ENCODE measurements at regions not wholly inside any gene's neighbourhood (a gene's known extent, or its start where the extent isn't known, plus 50 kb on each side); places are given as distances from the start of the nearest gene placed in this dataset.
"Not testable (repeated sequence)": the region's sequence is repeated elsewhere in the genome, so short reads cannot be mapped to it uniquely, and the experiment has no call there.

DNA sequence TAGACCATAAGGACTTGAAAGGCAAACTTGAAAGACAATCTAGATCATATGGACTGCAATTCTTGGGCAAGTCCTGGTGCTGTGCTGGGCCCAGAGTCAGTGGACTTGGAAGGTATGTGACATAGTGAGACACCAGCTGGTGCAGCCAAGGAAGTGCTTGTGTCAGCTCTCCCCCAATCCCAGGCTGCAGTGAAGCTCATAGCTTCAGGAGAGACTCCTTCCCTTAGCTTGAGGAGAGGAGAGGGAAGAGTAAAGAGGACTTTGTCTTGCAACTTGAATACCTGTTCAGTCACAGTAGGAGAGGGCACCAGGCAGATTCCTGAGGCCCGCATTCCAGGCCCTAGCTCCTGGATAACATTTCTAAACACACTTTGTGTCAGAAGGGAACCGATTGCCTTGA lies 127.4 kb upstream of the ZPLD1 start:
- DNase-seq (no peak), ATAC-seq (no peak)
- intact Hi-C loops (cut with micrococcal nuclease), result no loop called here

DNA sequence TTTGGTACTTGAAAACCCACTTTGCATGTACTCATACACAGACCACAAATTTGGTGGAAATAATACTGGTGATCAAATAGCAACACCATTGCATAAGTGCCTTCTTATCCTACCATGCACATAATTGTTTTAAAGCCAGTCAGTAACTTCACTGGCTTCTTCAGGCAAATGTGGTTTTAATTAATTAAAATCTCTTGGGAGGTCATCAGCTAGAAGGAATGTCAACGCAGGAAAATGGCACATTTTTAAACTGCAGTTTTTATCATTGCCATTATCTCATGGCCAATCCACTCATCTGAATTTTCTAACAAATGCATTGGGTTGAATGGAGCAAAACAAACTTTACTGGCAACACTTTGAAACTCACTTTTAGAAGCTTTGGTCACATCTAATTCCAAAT lies 105.7 kb upstream of the ZPLD1 start:
- ATAC-seq, result no peak
- DNase-seq, result no peak
- intact Hi-C loops (cut with micrococcal nuclease), result no loop called here

DNA sequence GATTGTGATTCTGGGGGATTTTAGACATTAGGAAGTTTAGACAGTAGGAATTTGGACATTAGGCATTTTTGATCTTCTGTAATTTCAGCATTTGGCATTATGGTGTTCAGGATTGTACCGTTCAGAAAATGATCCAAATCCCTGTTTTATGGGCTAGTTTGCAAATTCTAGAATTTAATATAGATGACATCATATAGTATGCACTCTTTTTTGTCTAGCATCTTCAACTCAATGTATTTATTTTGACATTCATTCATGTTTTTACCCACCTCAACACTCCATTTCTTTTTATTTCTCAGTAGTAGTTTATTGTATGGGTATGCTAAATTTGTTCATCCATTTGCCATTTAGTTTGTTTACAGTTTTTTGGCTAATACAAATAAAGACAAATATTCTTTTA lies 105.3 kb upstream of the ZPLD1 start:
- ATAC-seq, result no peak

DNA sequence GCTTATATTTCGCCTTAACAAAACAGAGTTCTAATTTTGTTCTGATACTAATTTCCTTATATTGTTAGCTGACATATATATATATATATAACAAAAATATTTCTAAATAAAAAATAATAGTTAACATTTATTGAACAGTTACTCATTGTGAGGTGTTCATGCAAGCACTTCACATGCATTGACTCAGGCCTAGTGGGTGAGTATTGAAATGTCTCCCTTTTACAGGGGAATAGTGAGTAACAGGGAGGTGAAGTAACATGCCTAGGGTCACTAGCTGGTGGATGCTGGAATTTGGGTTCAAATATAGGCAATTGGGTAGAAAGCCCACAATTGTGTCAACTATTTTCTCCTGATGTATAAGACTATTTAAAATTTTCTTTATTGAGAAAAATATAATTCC lies 102.6 kb upstream of the ZPLD1 start:
- DNase-seq, result no peak
- no peak for ATAC-seq
- intact Hi-C loops (cut with micrococcal nuclease), result no loop called here

More for the DNA sequence above, 105.3 kb upstream of the ZPLD1 start:
- no peak for DNase-seq
- intact Hi-C loops (cut with micrococcal nuclease), result no loop called here

DNA sequence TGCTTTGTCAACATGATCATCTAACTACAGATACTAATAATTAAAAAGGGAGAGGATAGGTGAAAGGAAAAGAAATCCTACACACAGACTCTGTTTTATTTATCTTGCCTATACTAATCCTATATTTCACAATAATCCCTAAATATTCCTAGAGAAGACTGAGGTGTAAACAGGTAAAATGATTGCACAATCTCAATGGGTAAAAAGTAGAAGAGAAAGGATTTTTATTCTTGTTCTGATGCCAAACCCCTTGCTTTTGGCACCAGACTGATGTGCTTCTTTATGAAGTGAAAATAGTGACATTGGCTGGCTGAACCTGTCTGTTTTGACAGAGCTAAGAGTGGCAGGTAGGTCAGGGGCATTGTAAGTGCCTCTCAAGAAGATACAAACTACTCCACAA lies 101.9 kb upstream of the ZPLD1 start:
- no peak for ATAC-seq
- intact Hi-C loops (cut with micrococcal nuclease), result no loop called here

DNA sequence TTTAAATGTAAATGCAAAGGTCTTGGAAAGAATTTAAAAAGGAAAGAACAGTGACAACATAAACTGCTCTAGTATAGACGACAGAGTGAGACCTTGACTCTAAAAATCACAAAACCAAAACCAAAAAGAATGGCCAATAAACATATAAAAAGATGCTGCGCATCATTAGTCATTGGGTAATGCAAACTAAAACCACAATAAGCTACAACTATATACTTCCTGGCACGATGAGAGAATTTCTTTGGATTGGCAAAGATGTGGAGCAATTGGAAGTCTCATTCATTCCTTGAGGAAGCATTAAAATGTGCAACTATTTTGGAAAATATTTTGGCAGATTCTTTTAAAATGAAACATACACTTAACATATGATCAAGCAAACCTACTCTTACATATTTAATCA lies 98.7 kb upstream of the ZPLD1 start:
- intact Hi-C loops (cut with micrococcal nuclease), result no loop called here
- DNase-seq (no peak), ATAC-seq (no peak)

More for the DNA sequence above, 101.9 kb upstream of the ZPLD1 start:
- DNase-seq, result no peak

DNA sequence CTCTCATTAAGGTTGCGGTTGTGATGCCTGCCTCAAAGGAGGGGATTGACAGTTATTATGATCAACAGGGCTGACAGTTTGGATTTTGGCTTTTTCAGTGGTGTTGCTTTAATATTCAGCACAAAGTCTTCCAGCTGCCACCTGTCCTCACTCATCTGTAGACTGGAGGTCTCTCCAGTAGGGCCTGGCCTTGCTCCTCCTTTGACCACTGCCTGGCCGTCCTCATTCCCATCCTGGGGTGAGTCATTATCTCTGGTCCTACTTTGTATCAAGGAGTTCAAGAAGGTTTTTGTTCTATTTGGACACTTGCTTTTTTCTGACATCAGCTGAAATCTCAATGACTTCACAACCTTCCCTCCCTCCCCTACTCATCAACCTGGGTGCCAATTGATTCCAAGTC lies 95.1 kb upstream of the ZPLD1 start:
- intact Hi-C loops (cut with micrococcal nuclease), result no loop called here
- ATAC-seq, result no peak
- peak; percentile 8 for DNase-seq

DNA sequence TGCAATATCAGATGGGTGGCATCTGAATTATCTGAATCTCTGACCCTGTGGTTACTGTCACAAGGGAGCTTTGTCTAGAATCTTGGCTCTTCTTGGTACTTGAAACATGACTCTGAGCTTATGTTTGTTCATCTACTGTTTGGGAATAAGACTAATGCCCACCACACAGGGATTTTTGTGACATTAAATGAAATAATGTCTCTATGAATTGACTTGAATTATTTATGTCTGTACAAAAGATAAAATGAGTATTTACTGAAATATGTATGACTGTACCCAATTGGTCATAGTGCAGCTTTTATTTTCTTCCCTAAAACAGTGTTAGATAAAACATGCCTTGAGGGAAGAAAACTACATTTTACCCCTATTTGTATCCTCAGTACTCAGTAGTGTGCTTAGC lies 87.9 kb upstream of the ZPLD1 start:
- no peak for ATAC-seq
- DNase-seq, result no peak
- intact Hi-C loops (cut with micrococcal nuclease), result no loop called here

DNA sequence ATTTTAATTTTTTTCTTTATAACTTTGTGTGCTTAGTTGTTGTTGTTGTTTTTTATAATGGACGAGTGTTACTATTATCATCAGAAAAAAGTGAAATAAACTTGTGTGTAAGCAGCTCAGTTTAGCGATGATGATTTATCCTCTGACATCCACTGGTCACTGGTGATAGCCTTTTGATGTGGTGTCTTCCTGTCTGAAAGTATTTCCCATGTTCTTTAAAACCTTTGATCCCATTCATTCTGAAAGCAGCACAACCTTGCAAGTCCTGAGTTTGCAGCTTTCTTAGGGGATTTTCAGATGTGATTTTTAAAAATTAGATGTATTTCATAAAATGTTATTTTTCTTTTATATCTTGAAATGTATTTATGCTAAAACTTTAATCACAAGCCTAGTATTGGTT lies 85.9 kb upstream of the ZPLD1 start:
- intact Hi-C loops (cut with micrococcal nuclease), result no loop called here
- ATAC-seq, result no peak
- no peak for DNase-seq

DNA sequence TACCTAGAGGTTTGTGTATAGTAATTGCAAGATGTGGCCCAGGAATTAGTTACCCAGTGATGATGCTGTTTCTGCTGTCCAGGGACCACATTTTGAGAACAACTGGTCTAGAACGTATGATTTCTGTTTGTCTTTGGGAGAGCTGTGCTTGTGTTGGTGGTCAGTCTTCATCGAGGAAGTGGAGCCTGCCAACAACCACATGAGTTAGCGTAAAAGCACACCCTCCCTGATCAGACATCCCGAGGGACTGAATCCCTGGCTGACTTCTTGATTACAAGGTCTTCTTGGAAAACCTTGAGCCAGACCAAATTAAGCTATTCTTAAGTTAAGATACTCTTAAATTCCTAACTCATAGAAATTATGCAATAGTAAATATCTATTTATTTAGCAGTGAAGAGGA lies 81.7 kb upstream of the ZPLD1 start:
- peak; percentile 36 for ATAC-seq
- intact Hi-C loops (cut with micrococcal nuclease), result no loop called here
- no peak for DNase-seq

DNA sequence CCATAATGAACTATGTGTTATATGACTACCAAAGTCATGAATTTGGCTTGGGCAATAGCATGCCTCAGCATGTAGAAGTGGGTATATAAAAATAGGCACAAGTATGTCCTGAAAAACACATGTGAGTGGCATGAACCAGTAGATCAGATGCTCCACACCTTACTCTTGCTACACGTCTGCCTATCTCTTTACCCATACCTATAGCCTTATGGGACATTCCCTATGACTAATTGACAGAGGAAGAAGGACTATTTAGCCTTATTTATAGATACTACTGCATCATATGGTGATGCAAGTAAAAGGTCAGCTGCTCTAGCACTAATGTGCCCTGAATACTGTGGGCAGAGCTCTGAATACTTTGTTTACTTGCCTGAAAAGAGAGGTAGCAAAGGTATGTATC lies 81.0 kb upstream of the ZPLD1 start:
- intact Hi-C loops (cut with micrococcal nuclease), result no loop called here
- ATAC-seq (no peak), DNase-seq (no peak)

DNA sequence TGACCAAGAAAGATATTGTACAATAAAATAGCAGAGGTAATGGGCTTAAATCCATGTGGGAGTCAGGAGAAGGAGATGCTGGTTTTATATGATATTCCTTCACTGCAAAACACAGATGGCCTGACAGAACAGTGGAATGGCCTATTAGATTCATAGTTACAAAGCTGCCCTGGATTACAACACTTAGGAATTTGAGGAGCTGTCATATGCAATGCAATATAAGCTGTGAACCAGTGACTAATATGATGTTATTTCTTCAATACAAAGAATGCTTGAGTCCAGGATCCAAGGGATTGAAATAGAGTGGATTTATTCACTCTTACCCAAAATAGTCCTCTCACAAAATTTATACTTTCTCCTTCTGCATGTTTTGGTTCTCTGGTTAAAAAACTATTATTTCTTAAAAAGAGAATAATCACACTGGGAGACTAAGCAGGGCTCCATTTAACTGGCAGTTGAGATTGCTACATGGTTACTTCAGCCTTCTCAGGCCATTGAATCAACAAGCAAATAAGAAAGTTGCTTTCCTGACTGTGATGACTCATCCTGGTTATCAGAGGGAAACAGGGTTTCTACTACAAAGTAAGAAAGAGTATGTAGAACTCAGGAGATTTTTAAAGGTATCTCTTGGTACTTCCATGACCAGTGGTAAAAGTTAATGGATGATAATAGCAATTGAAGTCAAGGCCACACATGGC lies 79.8 kb upstream of the ZPLD1 start:
- intact Hi-C loops (cut with micrococcal nuclease), result no loop called here
- ATAC-seq, result no peak

DNA sequence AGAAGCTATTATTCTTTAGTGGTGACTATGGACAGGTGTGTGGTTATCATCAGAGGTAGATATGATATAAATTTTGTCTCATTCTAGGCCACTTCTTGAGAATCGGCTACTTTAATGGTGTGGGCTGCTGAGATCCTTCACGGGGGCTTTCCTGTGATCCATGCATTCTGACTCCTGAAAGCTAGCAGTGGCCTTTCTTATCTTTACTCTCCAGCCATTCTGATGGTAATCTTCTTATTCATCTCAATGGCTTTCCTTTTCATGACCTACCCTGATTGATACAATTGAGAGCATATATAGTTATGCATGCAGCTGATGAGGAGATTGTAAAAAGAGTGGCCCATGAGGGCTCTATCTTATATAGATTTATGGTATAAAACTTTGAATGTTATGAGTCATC lies 78.3 kb upstream of the ZPLD1 start:
- no peak for DNase-seq
- ATAC-seq, result no peak
- intact Hi-C loops (cut with micrococcal nuclease), result no loop called here

More for the DNA sequence above, 79.8 kb upstream of the ZPLD1 start:
- no peak for DNase-seq

DNA sequence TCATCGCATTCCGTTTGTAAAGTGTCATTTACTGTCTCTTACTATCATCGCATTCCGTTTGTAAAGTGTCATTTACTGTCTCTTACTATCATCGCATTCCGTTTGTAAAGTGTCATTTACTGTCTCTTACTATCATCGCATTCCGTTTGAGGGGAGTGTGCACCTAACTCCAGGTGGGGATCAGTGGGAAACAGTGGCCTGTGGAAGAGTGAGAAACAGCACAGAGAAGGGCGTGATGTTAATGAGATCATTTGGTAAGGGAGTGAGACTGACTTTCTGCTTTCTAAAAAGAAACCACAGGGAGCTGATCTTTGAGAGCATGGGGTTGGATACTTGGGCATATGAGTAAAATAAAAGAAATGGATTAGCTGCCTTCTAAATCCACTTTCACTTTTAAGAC lies 77.5 kb upstream of the ZPLD1 start:
- DNase-seq; ATAC-seq; intact Hi-C loops (cut with micrococcal nuclease): not testable (repeated sequence)

DNA sequence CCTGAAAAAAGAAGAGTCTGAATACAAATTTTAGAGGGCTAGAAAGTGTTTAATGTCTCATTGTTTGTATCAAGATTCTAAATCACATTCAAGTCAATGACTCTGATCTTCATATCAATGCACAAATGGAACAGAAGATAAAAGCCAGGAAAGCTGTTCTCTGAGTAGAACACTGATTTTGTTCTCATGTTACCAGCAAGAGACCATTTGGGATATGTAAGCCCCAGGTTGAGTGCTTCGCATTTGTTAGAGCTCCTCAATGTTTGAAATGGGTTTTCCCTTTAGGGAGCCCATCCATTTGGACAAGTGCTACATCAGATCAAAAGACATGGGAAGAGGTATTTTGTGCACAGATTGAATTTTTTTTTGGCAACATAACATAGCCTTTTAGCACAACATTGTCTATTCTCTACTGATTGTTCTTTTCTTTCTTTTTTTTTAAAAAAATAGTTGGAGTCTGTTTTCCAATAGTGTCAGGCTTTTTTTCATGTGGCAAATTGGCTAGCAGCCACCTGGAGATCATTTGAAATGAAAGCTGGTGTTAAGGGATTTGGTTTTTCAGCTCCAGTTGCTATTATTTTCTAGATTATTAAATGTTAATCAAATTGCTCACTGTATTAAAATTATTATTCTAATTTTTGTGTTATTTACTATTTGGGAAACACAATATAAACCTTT lies 74.5 kb upstream of the ZPLD1 start:
- intact Hi-C loops (cut with micrococcal nuclease), result no loop called here
- DNase-seq (no peak), ATAC-seq (no peak)

DNA sequence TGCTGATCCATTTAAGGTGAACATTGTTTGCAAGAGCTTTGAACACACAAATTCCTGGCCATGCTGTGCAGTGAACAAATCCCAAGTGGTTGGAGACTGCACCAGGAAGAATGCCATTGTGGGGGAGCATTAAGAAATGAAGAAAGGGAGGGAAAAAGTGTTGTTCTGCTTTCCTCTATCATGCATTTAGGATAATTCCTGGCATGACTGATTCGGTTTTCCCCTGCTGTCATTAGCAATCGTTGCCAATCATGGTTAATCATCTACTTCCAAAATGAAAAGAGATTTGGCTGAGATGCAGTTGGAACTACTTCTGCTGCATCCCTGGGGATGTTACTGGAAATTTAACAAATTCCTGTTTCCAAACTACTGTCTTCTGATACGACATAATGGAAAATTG lies 73.7 kb upstream of the ZPLD1 start:
- ATAC-seq, result no peak
- no peak for DNase-seq
- intact Hi-C loops (cut with micrococcal nuclease), result no loop called here

DNA sequence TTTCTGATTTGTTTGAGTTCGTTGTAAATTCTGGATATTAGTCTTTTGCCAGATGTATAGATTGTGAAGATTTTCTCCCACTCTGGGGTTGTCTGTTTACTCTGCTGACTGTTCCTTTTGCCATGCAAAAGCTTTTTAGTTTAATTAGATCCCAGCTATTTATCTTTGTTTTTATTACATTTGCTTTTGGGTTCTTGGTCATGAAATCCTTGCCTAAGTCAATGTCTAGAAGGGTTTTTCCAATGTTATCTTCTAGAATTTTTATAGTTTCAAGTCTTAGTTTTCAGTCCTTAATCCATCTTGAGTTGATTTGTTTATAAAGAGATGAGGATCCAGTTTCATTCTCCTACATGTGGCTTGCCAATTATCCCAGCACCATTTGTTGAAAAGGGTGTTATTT lies 68.7 kb upstream of the ZPLD1 start:
- intact Hi-C loops (cut with micrococcal nuclease); DNase-seq; ATAC-seq: not testable (repeated sequence)

DNA sequence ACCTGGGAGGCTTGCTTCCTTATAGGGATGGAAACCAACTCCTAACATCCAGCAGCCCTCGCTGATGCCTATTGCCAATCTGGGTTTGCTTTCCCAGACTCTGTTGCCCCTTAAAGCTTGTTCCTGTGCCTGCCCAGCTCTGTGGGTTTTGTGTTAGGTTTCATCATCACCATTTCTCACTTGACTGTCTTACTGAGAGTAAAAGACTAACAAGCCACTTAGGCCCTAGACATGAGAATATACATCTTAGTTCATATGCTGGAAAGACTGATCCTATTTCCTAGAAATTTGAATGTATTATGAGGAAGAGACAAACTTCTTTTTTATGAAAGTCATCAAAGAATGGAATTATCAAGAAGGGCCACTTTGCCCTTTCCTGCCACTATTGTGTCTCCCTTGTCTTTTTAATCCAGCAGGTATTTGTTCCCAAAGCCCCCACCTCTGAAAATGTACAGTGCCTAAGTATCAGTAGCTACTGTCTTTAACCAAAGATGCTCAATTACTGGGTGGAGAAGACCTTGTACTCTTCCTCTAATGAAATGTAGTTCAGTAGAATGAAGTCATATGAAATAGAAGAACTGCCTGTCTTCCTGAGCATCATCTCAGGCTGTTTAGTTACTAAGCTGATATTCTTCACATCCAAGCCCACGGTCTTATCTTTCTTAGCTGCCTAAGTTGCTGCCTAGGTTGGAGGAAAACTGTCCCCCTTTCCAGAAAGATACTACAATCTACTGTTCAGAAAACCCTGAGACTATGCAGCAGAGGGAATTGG lies 59.8 kb upstream of the ZPLD1 start:
- no peak for ATAC-seq
- DNase-seq, result no peak
- intact Hi-C loops (cut with micrococcal nuclease), result no loop called here

DNA sequence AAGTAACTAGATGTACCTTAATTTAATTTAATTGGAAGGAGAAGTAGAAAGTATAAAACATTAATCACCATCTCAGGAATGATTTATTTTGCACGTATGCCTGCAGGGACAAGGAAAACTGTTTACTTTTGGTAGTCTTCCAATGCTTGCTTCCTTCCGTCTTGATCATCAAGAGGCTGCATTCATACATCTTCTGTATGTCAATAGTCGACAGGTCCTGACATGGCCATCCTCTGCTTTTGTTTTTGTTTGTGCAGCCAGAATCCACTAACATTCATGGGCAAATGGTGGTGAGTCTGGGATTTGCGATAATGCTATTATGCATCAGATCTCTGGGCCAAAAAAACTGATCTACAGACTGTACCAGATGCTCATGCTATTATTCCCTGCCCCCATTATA lies 56.6 kb upstream of the ZPLD1 start:
- ATAC-seq (no peak), DNase-seq (no peak)
- intact Hi-C loops (cut with micrococcal nuclease), result no loop called here

DNA sequence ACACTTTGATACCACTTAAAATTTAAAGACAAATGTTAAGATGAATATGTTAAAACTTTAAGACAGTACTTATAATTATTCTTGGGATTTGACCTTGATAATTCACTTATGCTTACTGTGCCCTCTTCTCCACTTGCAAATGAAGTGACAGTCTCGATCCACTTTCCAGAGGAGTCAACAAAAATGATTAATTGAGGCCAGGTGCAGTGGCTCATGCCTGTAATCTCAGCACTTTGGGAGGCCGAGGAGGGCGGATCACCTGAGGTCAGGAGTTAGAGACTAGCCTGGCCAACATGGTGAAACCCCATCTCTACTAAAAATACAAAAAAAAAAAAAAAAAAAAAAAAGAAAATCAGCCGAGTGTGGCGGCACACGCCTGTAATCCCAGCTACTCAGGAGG lies 52.6 kb upstream of the ZPLD1 start:
- ATAC-seq; DNase-seq; intact Hi-C loops (cut with micrococcal nuclease): not testable (repeated sequence)
